ENCODE measurements at regions not wholly inside any gene's neighbourhood (a gene's known extent, or its start where the extent isn't known, plus 50 kb on each side); places are given as distances from the start of the nearest gene placed in this dataset.

DNA sequence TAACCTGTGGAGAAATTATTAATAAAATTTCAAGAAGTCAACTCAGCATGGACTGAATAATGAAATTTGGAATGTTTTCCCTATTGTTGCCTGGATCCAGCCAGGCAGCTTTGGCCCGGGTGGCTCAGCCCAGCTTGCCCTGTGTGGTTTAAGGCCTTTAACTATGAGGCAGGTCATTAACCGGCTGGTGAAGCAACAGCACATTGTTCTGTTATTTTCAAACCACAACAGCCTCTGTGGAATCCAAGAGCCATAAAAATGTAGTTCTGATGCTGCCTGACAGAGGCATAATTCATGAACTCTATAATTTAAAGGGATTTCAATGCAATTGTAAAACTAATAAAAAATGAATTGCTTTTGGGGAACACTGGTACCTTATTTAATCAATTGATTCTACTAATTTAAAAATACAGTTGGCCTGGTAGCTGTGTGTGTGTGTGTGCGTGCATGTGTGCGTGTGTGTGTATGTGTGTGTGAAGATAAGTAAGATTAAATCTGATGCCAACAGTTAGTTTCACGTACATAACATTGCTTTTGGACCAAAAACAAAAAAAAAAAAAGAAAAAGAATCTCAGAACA lies 117.7 kb downstream of the RPS12 start:
- Histone ChIP-seq H3K4me3 (no peak overlapping the region), H3K27ac (no peak overlapping the region), H3K36me3 (replicated peaks; ENCODE audit: insufficient read depth, low read depth) (no peaks in the 10 kb centered on the region), H3K79me2 (no peaks in the 10 kb centered on the region), H3K4me2 (no peak overlapping the region), H3K4me1 (ENCODE audit: insufficient read depth) (no peaks in the 10 kb centered on the region), H3K9me2 (replicated peaks; ENCODE audit: insufficient read depth) (no peaks in the 10 kb centered on the region), H4K20me1 (ENCODE audit: insufficient read depth, poor library complexity, severe bottlenecking) (no peaks in the 10 kb centered on the region), H3K27me3 (no peaks in the 10 kb centered on the region), H3K9me3 (ENCODE audit: low read depth) (no peaks in the 10 kb centered on the region), H2AFZ (no peak overlapping the region)
- TF ChIP-seq EZH2 (IDR thresholded peaks at IDR 0.05; ENCODE audit: borderline replicate concordance) (no peak), CTCF (IDR thresholded peaks at IDR 0.05; ENCODE audit: poor library complexity) (no peak)
- WGBS (ENCODE audit: low lambda C conversion rate, missing lambda C conversion rate) = 51% methylated on average over 5 of the region's 5 CpGs
- DNase-seq (ENCODE audit: low spot score) = no peak

GRCh38 chr6:132932588-132932987 lies 118.2 kb downstream of the RPS12 start:
- Histone ChIP-seq H3K4me1 (ENCODE audit: insufficient read depth) (no peaks in the 10 kb centered on the region), H3K4me2 (no peak overlapping the region), H3K79me2 (no peaks in the 10 kb centered on the region), H3K27me3 (no peaks in the 10 kb centered on the region), H3K27ac (no peak overlapping the region), H3K9me3 (ENCODE audit: low read depth) (no peaks in the 10 kb centered on the region), H3K9me2 (replicated peaks; ENCODE audit: insufficient read depth) (no peaks in the 10 kb centered on the region), H4K20me1 (ENCODE audit: insufficient read depth, poor library complexity, severe bottlenecking) (no peaks in the 10 kb centered on the region), H3K4me3 (no peak overlapping the region), H2AFZ (no peak overlapping the region), H3K36me3 (replicated peaks; ENCODE audit: insufficient read depth, low read depth) (no peaks in the 10 kb centered on the region)
- 86% methylated on average over 9 of the region's 9 CpGs for WGBS (ENCODE audit: low lambda C conversion rate, missing lambda C conversion rate)
- no peak for DNase-seq (ENCODE audit: low spot score)
- TF ChIP-seq EZH2phosphoT487 (IDR thresholded peaks at IDR 0.05; ENCODE audit: low read depth, severe bottlenecking, unreplicated experiment) (no peak), CTCF (IDR thresholded peaks at IDR 0.05; ENCODE audit: poor library complexity) (no peak), EZH2 (IDR thresholded peaks at IDR 0.05; ENCODE audit: borderline replicate concordance) (no peak)

DNA sequence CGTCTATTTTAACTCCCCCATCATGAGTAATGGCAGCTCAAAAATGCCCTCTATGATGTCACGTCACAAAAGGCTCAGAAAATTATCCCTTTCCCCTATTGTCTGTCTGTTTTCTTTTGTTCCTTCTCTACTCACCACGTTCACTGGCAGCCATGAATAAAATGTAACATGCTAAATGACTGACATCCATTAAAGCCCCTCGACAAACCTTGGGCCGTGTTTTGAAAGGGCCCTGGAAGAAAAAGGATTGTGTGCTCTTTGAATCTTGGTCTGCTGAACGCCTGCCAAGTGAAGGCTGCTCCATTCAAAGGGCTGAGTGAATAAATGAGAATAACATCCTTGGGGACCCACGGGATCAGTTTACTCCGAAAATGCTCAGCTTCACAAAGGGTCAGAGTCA lies 118.7 kb downstream of the RPS12 start:
- no peak overlapping the region for H3K4me2 ChIP-seq
- TF ChIP-seq EZH2phosphoT487 (IDR thresholded peaks at IDR 0.05; ENCODE audit: low read depth, severe bottlenecking, unreplicated experiment) (no peak), CTCF (IDR thresholded peaks at IDR 0.05; ENCODE audit: poor library complexity) (no peak)
- DNase-seq (ENCODE audit: low spot score) = no peak
- H4K20me1 ChIP-seq (ENCODE audit: insufficient read depth, poor library complexity, severe bottlenecking) = no peaks in the 10 kb centered on the region
- H3K27me3 ChIP-seq = no peaks in the 10 kb centered on the region
- no peaks in the 10 kb centered on the region for H3K36me3 ChIP-seq (replicated peaks; ENCODE audit: insufficient read depth, low read depth)
- no peak overlapping the region for H3K4me3 ChIP-seq
- no peak overlapping the region for H2AFZ ChIP-seq
- no peaks in the 10 kb centered on the region for H3K4me1 ChIP-seq (ENCODE audit: insufficient read depth)
- H3K27ac ChIP-seq = no peak overlapping the region
- no peaks in the 10 kb centered on the region for H3K9me2 ChIP-seq (replicated peaks; ENCODE audit: insufficient read depth)
- 65% methylated on average over 8 of the region's 8 CpGs for WGBS (ENCODE audit: low lambda C conversion rate, missing lambda C conversion rate)
- no peaks in the 10 kb centered on the region for H3K9me3 ChIP-seq (ENCODE audit: low read depth)
- H3K79me2 ChIP-seq = no peaks in the 10 kb centered on the region

GRCh38 chr6:132934496-132934895 lies 120.1 kb downstream of the RPS12 start:
- Histone ChIP-seq H3K4me1 (ENCODE audit: insufficient read depth) (no peaks in the 10 kb centered on the region), H2AFZ (no peak overlapping the region), H3K9me2 (replicated peaks; ENCODE audit: insufficient read depth) (no peaks in the 10 kb centered on the region), H3K9me3 (ENCODE audit: low read depth) (no peaks in the 10 kb centered on the region), H3K36me3 (replicated peaks; ENCODE audit: insufficient read depth, low read depth) (no peaks in the 10 kb centered on the region), H4K20me1 (ENCODE audit: insufficient read depth, poor library complexity, severe bottlenecking) (no peaks in the 10 kb centered on the region), H3K4me3 (no peak overlapping the region), H3K27me3 (no peaks in the 10 kb centered on the region), H3K4me2 (no peak overlapping the region), H3K27ac (no peak overlapping the region), H3K79me2 (no peaks in the 10 kb centered on the region)
- no peak for DNase-seq (ENCODE audit: low spot score)
- 83% methylated on average over 4 of the region's 4 CpGs for WGBS (ENCODE audit: low lambda C conversion rate, missing lambda C conversion rate)
- TF ChIP-seq CTCF (IDR thresholded peaks at IDR 0.05; ENCODE audit: poor library complexity) (no peak), EZH2 (IDR thresholded peaks at IDR 0.05; ENCODE audit: borderline replicate concordance) (no peak), EZH2phosphoT487 (IDR thresholded peaks at IDR 0.05; ENCODE audit: low read depth, severe bottlenecking, unreplicated experiment) (no peak)
